OCI-LY1 (cell line): ENCODE measurements at regions not wholly inside any gene's neighbourhood (a gene's known extent, or its start where the extent isn't known, plus 50 kb on each side); places are given as distances from the start of the nearest gene placed in this dataset.

Source experiments
- H2AFZ ChIP-seq: fragments of 200-600 bp; sonication (generic), shearing (Covaris generic); 2 replicates; pipeline ENCODE4 v1.6.0; 2014; ENCODE audit warnings: antibody characterized with exemption, mild to moderate bottlenecking, low read length
- H3F3A ChIP-seq: fragments of 200-600 bp; sonication (generic), shearing (Covaris generic); 2 replicates; pipeline ENCODE4 v1.6.0; 2014; ENCODE audit warnings: mild to moderate bottlenecking, antibody characterized with exemption, low read length, moderate library complexity; ENCODE audit not compliant: insufficient read depth
- H3K27ac ChIP-seq: fragments of 200-600 bp; sonication (generic); 2 replicates; pipeline ENCODE4 v1.5.1; 2014; ENCODE audit warnings: low read length, mixed run types, mild to moderate bottlenecking, low read depth; ENCODE audit not compliant: poor library complexity, severe bottlenecking
- H3K27me3 ChIP-seq: fragments of 200-600 bp; sonication (generic); 2 replicates; pipeline ENCODE4 v1.6.0; 2014; ENCODE audit warnings: antibody characterized with exemption, mild to moderate bottlenecking, low read length, moderate library complexity; ENCODE audit not compliant: insufficient read depth
- H3K36me3 ChIP-seq: fragments of 200-600 bp; sonication (generic); 2 replicates; pipeline ENCODE4 v1.6.1; 2014; ENCODE audit warnings: mild to moderate bottlenecking, antibody characterized with exemption, low read length, moderate library complexity, mixed read lengths; ENCODE audit not compliant: insufficient read depth
- H3K4me1 ChIP-seq: fragments of 200-600 bp; sonication (generic); 2 replicates; pipeline ENCODE4 v1.5.1; 2014; ENCODE audit warnings: mild to moderate bottlenecking, low read length, moderate library complexity; ENCODE audit not compliant: insufficient read depth, severe bottlenecking
- H3K4me2 ChIP-seq: fragments of 200-600 bp; sonication (generic), shearing (Covaris generic); 2 replicates; pipeline ENCODE4 v1.6.1; 2014; ENCODE audit warnings: low read length
- H3K4me3 ChIP-seq: fragments of 200-600 bp; sonication (generic); 2 replicates; pipeline ENCODE4 v1.5.1; 2014; ENCODE audit warnings: low read length, low read depth, mild to moderate bottlenecking, mixed read lengths; ENCODE audit not compliant: poor library complexity, severe bottlenecking
- H3K79me2 ChIP-seq: fragments of 200-600 bp; shearing (Covaris generic); 2 replicates; pipeline ENCODE4 v1.6.1; 2016; ENCODE audit warnings: mixed run types, low read length, mixed read lengths; ENCODE audit not compliant: insufficient read depth
- H3K9ac ChIP-seq: fragments of 200-600 bp; sonication (generic), shearing (Covaris generic); 2 replicates; pipeline ENCODE4 v1.6.1; 2014; ENCODE audit warnings: mild to moderate bottlenecking, low read length, mixed read lengths
- H3K9me2 ChIP-seq: fragments of 200-600 bp; sonication (generic), shearing (Covaris generic); 2 replicates; pipeline ENCODE4 v1.6.1; 2014; ENCODE audit warnings: low read depth, mild to moderate bottlenecking, low read length, mixed read lengths
- H3K9me3 ChIP-seq: fragments of 200-600 bp; shearing (Covaris generic); 2 replicates; pipeline ENCODE4 v1.6.1; 2014; ENCODE audit warnings: low read length, mixed read lengths
- H4K20me1 ChIP-seq: fragments of 200-600 bp; sonication (generic), shearing (Covaris generic); 2 replicates; pipeline ENCODE4 v1.6.0; 2016; ENCODE audit warnings: mild to moderate bottlenecking, low read length; ENCODE audit not compliant: insufficient read depth
- EZH2 ChIP-seq: fragments of 200-600 bp; sonication (generic), shearing (Covaris generic); IDR thresholded peaks from 2 replicates; pipeline ENCODE4 v1.8.0; 2017; ENCODE audit warnings: borderline replicate concordance, mixed run types, mild to moderate bottlenecking, antibody characterized with exemption, low read length, moderate library complexity, mixed read lengths
- TF ChIP-seq, protein P1 (sequence below): fragments of 200-600 bp; sonication (generic), shearing (Covaris generic); IDR thresholded peaks from 2 replicates; pipeline ENCODE4 v1.5.1; 2017; ENCODE audit warnings: mild to moderate bottlenecking, antibody characterized with exemption, low read length, moderate library complexity, mixed read lengths

DNA sequence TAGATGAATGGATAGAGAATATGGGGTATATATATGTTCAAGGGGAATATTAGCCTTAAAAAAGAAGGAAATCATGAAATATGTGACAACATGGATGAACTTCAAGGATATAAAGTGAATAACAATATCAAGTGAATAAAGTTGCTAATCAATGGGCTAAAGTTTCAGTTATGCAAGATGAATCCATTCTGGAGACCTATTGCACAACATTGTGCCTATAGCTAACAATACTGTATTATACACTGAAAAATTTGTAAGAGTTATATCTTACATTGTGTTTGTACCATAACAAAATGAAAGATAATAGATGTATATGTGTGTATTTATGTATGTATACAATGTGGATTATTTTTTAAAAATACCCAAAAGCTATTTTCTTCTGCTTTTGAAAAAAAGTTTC lies 96.3 kb upstream of the DPYD start:
- H3K4me2 ChIP-seq: no peak overlapping the region
- H2AFZ ChIP-seq: no peak overlapping the region
- H3K27ac ChIP-seq: no peak overlapping the region
- TF ChIP-seq, protein P1, sequence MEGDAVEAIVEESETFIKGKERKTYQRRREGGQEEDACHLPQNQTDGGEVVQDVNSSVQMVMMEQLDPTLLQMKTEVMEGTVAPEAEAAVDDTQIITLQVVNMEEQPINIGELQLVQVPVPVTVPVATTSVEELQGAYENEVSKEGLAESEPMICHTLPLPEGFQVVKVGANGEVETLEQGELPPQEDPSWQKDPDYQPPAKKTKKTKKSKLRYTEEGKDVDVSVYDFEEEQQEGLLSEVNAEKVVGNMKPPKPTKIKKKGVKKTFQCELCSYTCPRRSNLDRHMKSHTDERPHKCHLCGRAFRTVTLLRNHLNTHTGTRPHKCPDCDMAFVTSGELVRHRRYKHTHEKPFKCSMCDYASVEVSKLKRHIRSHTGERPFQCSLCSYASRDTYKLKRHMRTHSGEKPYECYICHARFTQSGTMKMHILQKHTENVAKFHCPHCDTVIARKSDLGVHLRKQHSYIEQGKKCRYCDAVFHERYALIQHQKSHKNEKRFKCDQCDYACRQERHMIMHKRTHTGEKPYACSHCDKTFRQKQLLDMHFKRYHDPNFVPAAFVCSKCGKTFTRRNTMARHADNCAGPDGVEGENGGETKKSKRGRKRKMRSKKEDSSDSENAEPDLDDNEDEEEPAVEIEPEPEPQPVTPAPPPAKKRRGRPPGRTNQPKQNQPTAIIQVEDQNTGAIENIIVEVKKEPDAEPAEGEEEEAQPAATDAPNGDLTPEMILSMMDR: no peak
- no peak for TF ChIP-seq EZH2
- no peaks in the 10 kb centered on the region for H3K79me2 ChIP-seq
- no peaks in the 10 kb centered on the region for H4K20me1 ChIP-seq
- H3K9ac ChIP-seq: no peak overlapping the region
- H3K27me3 ChIP-seq: no peaks in the 10 kb centered on the region
- H3K9me3 ChIP-seq: no peaks in the 10 kb centered on the region
- H3K4me1 ChIP-seq: no peaks in the 10 kb centered on the region
- no peaks in the 10 kb centered on the region for H3K36me3 ChIP-seq
- H3K4me3 ChIP-seq: no peak overlapping the region
- no peaks in the 10 kb centered on the region for H3K9me2 ChIP-seq
- no peaks in the 10 kb centered on the region for H3F3A ChIP-seq

DNA sequence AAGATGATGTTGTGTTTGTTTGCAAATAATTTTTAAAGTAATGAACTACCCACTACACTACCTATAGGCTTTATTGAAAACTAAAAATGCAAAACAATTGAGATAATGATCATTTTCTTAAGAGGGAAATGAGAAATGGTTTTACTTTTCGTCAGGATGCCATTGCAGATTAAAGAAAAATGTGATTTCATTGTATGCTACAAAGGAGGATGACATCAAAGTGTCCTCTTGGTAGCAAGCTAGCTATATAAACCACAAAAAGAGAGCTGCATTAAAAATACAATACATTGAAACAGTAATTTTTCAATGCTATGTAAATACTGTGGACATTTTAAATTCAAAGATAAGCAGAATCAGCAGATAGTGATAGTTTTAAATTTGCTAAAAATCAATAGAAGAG lies 87.5 kb upstream of the DPYD start:
- no peaks in the 10 kb centered on the region for H3K79me2 ChIP-seq
- H3K4me2 ChIP-seq: no peak overlapping the region
- TF ChIP-seq, protein P1: no peak
- no peak for TF ChIP-seq EZH2
- H3K9ac ChIP-seq: no peak overlapping the region
- no peaks in the 10 kb centered on the region for H3K27me3 ChIP-seq
- H3K4me3 ChIP-seq: no peak overlapping the region
- H2AFZ ChIP-seq: no peak overlapping the region
- H3K9me2 ChIP-seq: no peaks in the 10 kb centered on the region
- no peaks in the 10 kb centered on the region for H3K36me3 ChIP-seq
- H3K9me3 ChIP-seq: no peaks in the 10 kb centered on the region
- no peaks in the 10 kb centered on the region for H3F3A ChIP-seq
- no peaks in the 10 kb centered on the region for H3K4me1 ChIP-seq
- no peaks in the 10 kb centered on the region for H4K20me1 ChIP-seq
- H3K27ac ChIP-seq: no peak overlapping the region

GRCh38 chr1:98005326-98006010 lies 84.6 kb upstream of the DPYD start:
- no peak for TF ChIP-seq EZH2
- TF ChIP-seq, protein P1: no peak
- no peak overlapping the region for H2AFZ ChIP-seq
- H3K36me3 ChIP-seq: no peaks in the 10 kb centered on the region
- H3K4me3 ChIP-seq: no peak overlapping the region
- no peaks in the 10 kb centered on the region for H3K9me3 ChIP-seq
- no peaks in the 10 kb centered on the region for H3K27me3 ChIP-seq
- H3K9me2 ChIP-seq: no peaks in the 10 kb centered on the region
- H4K20me1 ChIP-seq: no peaks in the 10 kb centered on the region
- H3K9ac ChIP-seq: no peak overlapping the region
- H3F3A ChIP-seq: no peaks in the 10 kb centered on the region
- H3K27ac ChIP-seq: no peak overlapping the region
- no peaks in the 10 kb centered on the region for H3K79me2 ChIP-seq
- no peak overlapping the region for H3K4me2 ChIP-seq
- no peaks in the 10 kb centered on the region for H3K4me1 ChIP-seq
